CD4-positive, alpha-beta T cell treated with Interleukin-4 for 1 hour (primary cell): ENCODE measurements at regions not wholly inside any gene's neighbourhood (a gene's known extent, or its start where the extent isn't known, plus 50 kb on each side); places are given as distances from the start of the nearest gene placed in this dataset.

Source experiments
- DNase-seq, 2 donors: peaks; one replicate each; pipeline ENCODE4 v3.0.0-alpha.2; 2020 to 2022

- DNase-seq: no peak
Observed at GRCh38 chr12:5200278-5201087, 156.8 kb downstream of the KCNA5 start.

DNA sequence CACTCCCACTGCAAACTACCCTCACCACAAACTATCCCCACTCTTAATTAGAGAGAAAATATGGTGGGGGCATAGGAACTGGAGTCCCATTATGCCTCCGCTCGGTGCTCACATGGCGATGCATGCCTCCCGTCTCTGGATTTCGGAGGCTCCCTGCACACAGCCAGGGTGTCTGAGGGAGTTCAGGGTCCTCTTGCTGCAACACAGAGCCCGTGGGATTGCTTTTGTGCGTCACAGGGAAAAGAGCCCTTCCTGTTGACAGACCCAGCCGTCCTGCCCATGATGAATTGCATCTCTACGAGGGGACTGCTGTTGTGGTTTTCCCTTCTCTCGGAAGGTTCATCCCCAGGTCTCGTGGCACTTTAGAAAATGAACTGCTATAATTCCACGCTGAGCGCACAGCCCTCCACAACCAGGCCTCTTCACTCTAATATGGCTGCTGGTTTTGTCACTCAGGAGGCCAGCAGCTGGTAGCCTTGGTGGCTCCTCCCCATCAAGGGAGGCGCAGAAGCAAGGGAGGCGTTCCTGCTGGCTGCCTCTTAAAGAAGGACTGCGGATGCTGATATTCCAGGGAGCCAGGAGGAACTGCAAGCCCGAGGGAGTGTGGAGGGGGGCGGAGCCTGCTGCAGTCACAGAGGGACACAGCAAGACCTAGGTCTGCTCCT, 158.0 kb downstream of the KCNA5 start:
- DNase-seq: no peak

DNA sequence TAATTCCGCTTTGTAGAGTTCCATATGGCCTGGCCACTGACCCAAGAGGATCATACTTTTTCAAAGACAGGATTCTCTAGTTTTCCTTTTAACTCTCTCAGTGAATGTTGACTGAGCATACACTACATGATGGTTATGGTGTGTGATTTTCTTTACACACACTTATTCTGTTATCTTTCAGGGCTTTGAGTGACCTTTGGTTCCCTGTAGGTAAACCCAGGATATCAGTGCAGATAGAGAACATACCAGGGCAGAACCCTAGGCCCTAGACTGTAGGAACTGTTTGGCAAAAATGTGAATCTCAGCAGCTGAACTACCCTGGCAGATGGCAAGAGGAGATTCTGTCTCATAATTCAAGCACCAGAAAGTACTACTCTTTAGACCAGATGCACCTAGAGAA, 159.6 kb downstream of the KCNA5 start:
- no peak for DNase-seq

- no peak for DNase-seq
Observed at GRCh38 chr12:5203720-5204119, 160.0 kb downstream of the KCNA5 start.

GRCh38 chr12:5204271-5204670, 160.6 kb downstream of the KCNA5 start:
- DNase-seq: no peak

- DNase-seq: no peak
Observed at GRCh38 chr12:5204831-5205230, 161.2 kb downstream of the KCNA5 start.

DNA sequence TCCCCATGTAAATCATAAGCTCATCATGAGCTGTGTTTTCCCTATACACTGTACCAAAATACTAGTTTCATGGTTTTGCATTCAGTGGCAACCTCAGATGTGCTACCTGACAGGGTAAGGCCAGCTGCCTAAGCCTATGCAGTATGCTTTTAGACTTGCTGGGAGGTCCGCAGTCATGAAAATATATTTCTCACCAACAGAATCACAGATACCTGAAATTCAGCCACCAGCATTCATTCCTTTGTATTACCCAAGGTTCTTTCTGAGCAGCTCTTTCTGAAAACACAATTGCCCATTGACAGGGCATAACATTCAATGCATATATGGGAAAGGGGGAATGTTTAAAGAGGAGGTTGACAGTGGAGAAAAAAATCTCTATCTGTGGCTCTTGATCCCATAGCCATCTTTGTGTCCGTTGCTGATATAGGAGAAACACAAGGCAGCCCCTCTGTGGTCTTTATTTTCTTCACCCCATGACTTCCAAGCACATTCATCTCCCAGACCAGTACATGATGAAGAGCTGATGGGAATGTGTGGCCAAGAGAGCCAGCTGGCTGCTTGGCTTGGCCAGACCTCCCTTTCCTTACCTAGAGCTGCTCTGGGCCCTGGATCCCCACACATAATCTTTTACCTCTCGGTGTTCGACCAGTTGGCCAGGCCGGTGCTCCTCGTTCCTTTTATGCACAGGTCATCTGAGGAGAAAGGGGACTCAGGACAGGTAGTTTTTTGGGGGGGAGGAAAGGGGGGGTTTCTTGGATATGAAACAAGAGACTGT, 162.9 kb downstream of the KCNA5 start:
- no peak for DNase-seq

DNA sequence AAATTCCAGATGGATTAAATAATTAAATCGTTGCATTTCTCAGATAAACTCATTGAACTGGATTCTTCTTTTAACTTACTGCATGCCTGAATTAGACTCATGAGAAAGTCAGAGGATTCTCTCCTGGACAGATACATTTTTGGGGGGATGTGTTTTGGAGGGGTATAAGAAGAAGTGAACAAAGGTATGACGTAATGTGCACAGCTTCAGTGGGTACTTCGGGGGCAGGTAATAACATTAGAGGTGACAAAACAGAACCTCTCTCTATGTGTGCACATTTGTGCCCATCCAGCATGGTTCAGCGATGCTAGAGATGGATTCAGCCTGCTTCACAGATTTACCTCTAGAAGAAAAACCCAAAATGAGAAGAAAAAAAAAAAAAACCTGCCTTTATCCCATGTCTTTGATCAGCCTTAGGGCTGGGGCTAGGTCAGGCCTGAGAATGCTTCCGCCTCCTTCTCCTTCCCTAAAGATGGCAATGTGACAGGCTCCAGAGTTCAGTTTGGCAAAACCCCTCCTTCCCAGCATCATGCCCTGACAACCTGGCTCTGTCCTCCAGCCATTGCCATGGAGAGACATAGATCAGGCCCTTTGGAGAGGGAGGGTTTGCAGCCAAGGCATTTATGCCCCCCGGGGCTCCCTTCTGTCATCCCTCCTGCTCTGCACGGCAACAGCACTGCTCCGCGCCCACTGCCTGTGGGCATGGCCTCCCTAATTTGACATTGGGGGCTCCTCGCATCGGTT, 166.7 kb downstream of the KCNA5 start:
- DNase-seq: no peak

DNA sequence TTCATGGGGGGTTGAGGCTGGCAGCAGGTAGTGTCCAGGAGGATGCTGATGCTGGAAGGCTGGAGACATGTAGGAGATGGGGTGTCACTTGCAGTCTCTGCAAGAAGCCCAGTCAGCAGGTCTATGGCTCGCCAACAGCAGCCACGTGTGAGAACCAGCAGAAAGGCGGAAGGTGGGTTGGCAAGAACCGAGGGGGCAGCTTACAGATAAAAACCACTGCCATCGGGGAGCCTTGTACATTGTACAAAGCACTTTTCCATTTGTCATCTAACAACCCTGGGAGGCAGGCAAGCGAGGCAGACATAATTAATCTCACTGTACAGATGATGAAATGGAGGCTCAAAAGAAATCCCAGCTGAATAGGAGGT, 167.2 kb downstream of the KCNA5 start:
- DNase-seq: no peak

DNA sequence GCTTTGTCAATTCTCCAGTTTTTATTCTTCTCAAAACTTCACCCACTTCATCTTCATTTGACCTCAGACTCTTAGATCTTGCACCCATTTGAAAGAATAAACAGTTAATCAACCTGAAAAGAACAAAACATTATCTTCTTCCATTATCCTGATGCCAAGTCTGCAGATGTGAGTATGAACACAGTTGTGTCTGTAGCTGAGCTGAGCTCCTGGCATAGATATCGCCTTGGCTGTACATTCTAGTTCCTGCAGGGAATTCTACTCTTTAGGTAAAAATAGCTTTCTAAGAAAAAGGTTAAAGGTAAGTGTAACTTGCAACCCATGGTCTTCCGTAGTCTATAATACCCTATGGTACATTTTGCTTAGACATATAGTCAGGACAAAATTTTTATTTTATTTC, 169.7 kb downstream of the KCNA5 start:
- no peak for DNase-seq

DNA sequence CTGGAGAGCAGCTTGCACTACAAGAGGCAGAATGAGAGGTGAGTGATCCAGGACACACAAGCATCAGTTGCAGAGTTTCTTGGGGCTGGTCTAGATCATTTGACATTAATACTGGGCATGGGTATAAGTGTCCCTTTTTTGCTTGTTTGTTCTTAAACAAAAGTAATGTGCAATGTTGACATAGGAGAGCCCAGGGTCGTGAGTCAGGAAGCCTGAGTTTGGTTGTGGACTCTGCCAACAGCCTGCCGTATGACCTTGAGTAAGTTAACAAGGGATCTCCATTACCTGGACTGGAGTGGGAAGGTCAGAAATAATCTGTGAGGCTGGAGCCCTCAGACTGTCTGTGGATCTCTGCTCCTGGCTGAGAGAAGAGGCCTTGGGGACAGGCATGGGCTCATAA, 170.3 kb downstream of the KCNA5 start:
- no peak for DNase-seq

DNA sequence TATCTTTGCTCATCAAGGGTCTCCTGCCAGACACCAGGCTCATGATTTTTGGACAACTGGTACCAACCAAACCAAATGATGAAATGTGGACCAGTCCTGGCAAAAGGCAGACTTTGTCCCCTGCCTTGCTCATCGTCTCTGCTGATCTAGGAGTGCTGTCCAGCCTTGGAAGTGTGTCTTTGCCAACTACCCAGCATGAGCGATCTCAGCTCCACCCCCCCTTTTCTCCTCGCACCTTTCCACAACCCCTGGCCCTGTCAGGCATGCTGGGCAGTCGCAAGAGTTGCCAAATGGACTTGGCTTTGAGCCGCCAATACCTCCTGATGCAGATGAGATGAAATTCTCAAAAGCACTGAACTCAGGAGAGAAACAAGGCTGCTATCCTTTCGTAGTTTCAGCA, 174.3 kb downstream of the KCNA5 start:
- no peak for DNase-seq

GRCh38 chr12:5220099-5220498, 176.4 kb downstream of the KCNA5 start:
- no peak for DNase-seq

DNA sequence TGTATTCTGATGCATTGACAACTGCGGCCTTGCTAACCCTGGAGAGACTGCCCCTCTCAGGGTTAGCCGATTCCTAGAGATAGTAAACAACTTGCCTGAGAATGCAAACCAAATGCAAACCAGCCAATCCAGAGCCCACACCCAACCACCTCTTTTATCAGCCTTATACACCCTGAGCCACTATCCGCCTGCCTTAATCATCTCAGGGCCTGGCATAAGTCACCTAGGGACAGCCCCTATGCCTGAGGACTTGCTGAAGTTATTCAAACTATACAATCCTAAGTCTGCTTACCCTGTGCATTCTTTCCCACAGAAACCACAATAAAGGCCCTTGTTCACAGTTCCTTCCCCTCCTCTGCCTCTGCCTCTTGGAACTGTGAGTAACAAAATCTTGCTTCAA, 177.2 kb downstream of the KCNA5 start:
- peak in 1 of 2 donors; percentile 2 for DNase-seq

DNA sequence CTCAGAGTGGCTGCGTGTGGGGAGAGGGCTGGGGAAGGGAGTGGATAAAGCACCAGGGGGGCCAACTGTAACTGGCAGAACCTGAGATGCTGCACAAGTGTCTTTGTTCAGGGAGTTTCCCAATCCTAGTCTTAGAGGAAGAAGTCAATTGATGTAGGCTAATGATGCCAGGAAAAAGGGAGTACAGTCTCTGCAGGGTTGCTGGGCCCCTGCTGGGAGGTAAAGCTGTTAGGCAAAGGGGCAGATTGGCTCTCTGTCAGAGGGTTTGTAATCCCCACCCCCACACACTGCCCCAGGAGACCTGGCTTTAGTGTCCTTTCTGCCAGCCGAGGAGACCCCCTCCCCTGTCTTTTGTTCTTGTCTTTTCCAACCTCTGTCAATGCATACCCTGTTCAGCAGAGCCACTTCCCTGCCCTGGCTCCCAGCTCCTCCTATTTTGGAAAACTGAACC, 178.4 kb downstream of the KCNA5 start:
- no peak for DNase-seq

- DNase-seq: no peak
Observed at GRCh38 chr12:5222729-5223128, 179.1 kb downstream of the KCNA5 start.

DNA sequence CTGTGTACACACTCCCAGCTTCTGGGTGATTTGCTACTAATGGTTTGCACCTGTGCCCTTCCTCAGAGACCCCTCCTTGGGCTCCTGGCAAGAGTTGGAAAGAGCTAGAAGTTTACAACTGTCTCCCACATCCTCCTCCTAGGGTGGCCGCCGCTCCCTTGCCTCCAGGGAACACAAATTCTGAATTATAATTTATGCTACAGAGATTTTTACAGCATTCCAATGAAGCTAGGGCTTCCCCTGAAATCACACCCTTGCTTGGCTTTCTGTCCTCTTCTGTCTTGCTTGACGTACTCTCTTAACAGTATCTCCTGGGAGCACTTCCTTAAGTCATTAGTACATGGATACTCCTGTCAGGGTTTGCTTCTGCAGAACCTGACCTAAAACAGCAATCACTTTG, 180.2 kb downstream of the KCNA5 start:
- DNase-seq: no peak

- DNase-seq: no peak
Observed at GRCh38 chr12:5226581-5226980, 182.9 kb downstream of the KCNA5 start.

DNA sequence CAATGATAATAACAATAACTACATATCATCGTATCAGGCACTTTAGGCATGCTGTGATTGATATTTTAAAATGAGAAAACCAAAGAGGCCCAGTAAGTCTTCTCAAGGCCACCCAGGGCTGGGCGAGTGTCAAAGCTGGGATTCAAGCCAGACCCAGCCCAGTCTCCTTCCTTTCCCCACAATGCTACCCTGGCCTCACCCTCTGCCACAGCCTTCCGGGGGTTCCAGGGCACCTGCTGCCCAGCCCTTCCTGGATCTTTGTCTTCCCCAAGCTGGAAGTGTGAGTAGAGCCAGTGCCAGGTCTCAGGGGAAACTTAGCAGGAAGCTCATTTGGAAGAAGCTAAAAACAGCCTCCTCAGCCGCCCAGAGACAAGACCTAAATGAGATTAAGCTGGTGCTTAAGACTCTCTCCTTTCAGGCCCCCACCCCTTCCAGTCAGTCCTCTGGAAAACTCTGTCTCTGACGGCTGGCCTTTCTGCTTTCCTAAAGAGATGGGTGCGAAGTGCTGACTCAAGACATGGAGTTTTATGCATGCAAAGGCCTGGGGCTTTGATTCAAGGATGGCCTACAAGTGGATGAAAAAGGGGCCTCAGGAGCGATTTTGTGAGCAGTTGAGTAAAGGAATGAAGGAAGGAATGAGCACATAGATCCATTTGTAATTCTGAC, 184.2 kb downstream of the KCNA5 start:
- no peak for DNase-seq

- no peak for DNase-seq
Observed at GRCh38 chr12:5230156-5230555, 186.5 kb downstream of the KCNA5 start.

DNA sequence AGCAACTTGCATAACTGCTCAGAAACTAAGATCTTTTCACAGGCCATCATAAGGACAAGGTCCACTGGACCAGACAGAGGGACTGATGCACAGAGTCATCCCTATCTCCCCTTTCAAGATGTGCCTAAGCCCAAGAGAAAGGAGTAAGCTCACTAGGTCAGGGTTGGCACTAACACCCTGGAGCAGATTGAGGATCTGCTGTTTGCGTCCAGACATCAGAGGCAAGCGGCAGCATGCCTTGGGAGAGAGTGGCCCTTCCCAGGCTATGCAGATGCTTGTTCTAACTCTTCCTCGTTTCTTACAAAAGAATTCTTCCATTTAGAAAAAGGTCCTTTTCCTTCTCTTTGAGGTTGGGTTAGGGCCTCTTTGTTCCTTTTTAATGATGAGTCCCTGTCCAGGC, 187.2 kb downstream of the KCNA5 start:
- DNase-seq: no peak

- no peak for DNase-seq
Observed at GRCh38 chr12:5232291-5232690, 188.6 kb downstream of the KCNA5 start.
